Sciatic nerve (tissue), 2 donors: ENCODE measurements at regions not wholly inside any gene's neighbourhood (a gene's known extent, or its start where the extent isn't known, plus 50 kb on each side); places are given as distances from the start of the nearest gene placed in this dataset.

Experiments
- ATAC-seq: fragments of 200-7000 bp; cut with Tn5 transposase; one replicate; pipeline ENCODE4 v1.9.1; 2020; ENCODE audit warnings: mild to moderate bottlenecking, moderate library complexity
- DNase-seq: peaks from one replicate; pipeline ENCODE4 v3.0.0-alpha.2; 2020; ENCODE audit warnings: low spot score
- intact Hi-C: fragments of 100-400 bp; cut with DNase I; formaldehyde crosslinking; loops from one replicate; pipeline ENCODE4 v1.14.2; 2022
- donor health status: DM: no; HTN: no; CAD: no.
- donor health status: DM: no; HTN: no; CAD: no.

DNA sequence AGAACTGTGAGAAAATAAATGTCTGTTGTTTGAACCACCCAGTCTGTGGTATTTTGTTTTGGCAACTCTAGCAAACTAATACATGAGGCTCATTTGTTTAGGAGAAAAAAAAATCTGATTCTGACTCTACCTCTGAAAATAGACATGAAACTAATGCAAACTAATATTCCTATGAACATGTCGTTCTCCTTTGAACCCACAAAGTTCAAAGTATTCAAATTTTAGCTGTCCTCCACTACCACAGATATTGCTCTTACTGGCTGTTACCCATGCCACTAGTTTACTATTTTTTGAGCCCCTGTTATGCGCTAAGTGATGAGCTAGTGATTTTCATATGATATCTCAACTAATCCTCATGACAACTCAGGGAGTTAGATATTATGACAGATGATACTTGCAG, 58.8 kb upstream of the ZNF804B start:
- ATAC-seq (no peak), DNase-seq (no peak)
- intact Hi-C loops: no loop called here

GRCh38 chr7:88694207-88694606, 65.3 kb upstream of the ZNF804B start:
- no peak for ATAC-seq
- intact Hi-C loops: no loop called here
- no peak for DNase-seq

GRCh38 chr7:88693131-88693530, 66.4 kb upstream of the ZNF804B start:
- ATAC-seq: no peak
- intact Hi-C loops: no loop called here
- no peak for DNase-seq

- ATAC-seq (no peak), DNase-seq (no peak)
- intact Hi-C loops: no loop called here
Observed at GRCh38 chr7:88692493-88692892, 67.0 kb upstream of the ZNF804B start.

DNA sequence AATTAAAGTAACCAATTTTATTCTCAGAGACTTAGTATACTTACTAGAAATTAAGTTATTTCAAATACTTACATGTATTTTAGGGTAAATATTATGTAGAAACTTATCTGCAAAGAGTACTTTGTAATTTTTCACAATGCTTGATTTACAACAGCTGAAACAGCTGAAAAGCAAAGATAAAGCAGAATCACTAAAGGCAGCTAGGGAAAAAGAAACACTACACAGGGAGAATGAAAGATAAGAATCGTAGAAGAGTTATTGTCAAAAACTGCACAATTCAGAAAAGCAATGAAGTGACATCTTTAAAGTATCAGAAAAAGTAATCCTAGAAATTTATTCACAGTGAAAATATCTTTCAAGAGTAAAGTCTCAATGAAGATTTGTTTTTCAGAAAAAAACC, 69.7 kb upstream of the ZNF804B start:
- intact Hi-C loops: no loop called here
- no peak for DNase-seq
- no peak for ATAC-seq

GRCh38 chr7:88688222-88688621, 71.3 kb upstream of the ZNF804B start:
- DNase-seq: no peak
- no peak for ATAC-seq
- intact Hi-C loops: no loop called here

DNA sequence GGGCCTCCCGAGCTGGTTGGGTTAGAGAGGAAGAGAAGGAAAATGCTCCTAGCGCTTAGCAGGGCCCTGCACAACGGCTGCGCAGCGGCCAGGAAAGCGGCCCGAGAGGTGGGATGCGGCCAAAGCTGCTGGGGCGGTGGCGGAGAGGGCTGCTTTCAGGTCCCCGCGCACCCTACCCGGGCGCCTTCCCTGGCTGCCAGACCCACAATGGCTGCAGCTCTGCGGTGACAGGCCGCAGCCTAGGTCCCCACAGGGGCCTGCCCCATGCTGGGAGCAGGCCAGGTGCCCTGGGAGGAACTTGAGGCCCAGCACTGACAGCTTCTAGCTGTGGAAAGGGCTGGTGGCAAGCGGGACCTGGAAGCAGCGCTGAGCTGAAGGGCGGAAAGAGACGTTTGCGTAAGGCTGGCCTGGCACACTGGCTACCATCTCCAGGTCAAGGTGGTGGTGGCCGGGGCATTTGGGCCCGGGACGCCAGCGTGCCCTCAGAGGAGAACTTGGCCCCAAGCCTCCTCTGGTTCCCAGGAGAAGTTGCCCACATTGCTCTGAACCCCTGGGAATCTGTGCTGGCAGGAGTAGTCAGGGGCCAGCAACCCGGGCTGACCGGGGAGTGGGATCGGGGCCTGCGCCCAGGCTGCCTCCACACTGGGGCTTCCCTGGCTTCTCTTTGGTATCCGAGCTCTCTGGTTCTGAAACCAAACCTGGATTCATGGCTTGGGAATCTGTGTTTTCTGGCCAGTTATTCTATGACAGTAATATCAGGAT, 72.9 kb upstream of the ZNF804B start:
- no peak for DNase-seq
- intact Hi-C loops: no loop called here
- no peak for ATAC-seq

DNA sequence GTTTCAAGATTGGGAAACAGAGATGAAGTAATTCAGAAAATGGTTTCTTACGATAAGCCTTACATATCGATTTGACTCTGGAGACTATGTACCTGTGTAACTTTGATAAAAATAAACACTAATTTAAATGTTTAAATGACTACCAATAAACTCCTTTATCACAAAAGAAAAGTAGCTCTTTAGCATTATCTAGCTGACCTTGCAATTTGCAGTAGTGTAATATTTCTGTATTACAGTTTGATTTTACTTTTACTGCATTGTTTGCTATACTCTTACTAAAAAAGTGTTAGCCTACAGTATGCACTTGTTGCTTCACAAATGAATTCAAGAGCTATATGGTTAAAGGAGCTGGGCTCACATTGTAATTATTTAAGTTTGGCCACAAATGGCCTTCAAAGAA, 77.8 kb upstream of the ZNF804B start:
- ATAC-seq (no peak), DNase-seq (no peak)
- intact Hi-C loops: no loop called here

DNA sequence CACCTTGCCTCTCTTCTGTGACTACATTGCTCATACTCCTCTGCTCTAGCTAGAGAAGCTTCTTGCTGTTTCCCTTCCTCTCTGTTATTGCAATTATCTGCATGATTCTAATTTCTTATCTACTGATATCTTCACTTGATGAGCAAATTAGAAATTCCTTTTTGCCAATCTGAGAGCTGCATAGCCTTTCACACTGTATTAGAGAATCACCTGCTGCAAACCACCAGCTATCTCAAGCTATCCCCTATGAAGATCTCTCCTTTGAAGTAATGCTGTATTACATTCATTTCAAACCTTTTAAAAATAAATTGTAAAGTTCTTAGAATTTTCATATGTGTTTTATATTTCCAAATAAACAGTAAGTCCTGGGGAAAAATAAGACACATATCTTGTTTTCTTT, 89.0 kb upstream of the ZNF804B start:
- intact Hi-C loops: no loop called here
- ATAC-seq (no peak), DNase-seq (no peak)

DNA sequence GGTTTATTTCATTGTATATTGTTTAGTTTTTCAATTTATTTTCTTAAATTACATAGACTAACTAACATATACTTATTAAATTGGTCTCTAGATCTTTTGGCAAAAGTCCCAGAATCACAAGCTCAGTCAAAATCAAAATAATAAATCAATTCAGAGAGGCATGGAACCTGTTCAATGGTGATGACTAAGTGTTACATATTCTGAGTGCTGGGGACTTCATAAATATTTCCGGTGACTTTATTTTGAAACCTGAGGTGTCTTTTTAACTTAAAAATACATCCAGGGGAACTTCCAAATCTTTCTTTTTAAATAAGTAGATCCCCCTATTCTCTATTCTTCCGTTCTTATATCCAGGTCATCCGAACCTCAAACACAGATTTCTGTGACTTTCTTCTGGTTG, 89.6 kb upstream of the ZNF804B start:
- intact Hi-C loops: no loop called here
- DNase-seq (no peak), ATAC-seq (no peak)

DNA sequence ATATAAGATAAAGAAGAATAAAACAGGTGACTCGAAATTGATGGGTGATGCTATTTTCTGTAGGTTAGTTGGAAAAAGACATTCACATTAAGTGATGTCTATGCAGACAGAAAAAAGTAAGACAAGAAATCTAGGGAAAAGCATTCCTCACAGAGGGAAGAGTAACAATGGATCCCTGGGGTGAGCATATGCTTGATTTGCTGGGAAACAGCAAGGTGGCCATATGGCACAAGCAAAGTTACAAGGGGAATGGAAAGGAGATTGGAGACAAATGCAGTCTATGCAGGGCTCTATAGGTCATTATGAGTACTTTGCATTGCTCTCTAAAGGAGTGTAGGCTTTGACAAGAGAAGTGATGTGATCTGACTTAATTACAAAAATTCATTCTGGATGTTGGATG, 90.9 kb upstream of the ZNF804B start:
- ATAC-seq: no peak
- no peak for DNase-seq
- intact Hi-C loops: no loop called here

- ATAC-seq (no peak), DNase-seq (no peak)
- intact Hi-C loops: no loop called here
Observed at GRCh38 chr7:88666626-88667025, 92.9 kb upstream of the ZNF804B start.

GRCh38 chr7:88665892-88666514, 93.5 kb upstream of the ZNF804B start:
- no peak for ATAC-seq
- no peak for DNase-seq
- intact Hi-C loops: no loop called here

GRCh38 chr7:88664630-88665233, 94.8 kb upstream of the ZNF804B start:
- intact Hi-C loops: no loop called here
- DNase-seq (no peak), ATAC-seq (no peak)

- DNase-seq (no peak), ATAC-seq (no peak)
- intact Hi-C loops: no loop called here
Observed at GRCh38 chr7:88661921-88662320, 97.6 kb upstream of the ZNF804B start.

DNA sequence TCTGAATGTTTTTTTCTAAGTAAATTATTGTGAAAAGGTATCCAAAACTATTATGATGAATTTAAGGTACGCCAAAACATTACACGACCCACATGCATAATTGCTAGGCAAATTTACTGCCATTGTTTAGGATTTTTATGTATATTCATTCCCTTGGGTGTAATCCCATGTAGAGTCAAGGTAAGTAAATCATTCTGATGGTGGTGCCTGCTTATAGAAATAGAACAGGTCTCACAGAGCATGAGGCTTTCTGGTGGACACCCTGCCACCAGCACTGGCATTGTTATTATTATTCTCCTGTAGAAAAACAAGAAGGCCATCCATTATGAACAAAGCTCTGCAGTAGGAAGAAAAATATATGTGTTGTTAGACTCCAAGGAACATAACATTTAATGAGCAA, 111.7 kb upstream of the ZNF804B start:
- intact Hi-C loops: no loop called here
- DNase-seq: no peak
- ATAC-seq: no peak

DNA sequence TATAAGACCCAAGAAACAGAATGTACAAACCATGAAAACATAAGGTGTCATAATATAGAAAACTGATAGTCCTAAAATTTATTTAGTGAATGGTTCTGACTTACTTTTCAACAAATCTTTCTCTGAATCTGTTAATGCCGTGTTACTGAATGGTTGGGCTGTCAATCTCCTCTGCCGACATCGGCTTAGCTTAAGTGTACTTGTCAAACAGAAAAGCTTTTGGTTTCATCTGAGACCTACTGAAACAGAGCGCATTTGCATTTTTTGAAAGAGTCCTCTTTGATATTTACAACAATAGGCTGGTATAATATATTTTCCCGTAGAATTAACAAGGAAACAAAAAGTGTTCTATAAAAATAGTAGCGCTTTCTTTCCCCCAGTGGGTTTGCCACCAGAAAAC, 120.9 kb upstream of the ZNF804B start:
- intact Hi-C loops: no loop called here
- ATAC-seq (no peak), DNase-seq (no peak)

DNA sequence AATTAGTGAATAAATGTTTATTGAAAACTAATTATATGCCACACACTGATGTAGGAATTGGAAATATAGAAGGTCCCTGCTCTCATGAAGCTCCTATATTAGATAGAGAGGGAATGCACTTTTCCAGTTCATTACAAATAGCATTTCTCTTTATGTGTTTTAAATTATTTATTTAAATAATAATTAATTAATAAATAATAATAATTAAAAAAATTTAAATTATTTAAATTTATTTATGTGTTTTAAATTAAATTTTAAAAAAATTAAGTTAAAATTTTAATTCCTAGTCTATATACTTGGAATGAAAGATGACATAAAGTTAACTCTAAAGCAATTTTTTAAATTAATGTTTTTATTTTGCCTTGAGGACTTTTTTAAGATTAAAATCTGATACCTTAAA, 121.7 kb upstream of the ZNF804B start:
- intact Hi-C loops: no loop called here
- ATAC-seq (no peak), DNase-seq (no peak)

DNA sequence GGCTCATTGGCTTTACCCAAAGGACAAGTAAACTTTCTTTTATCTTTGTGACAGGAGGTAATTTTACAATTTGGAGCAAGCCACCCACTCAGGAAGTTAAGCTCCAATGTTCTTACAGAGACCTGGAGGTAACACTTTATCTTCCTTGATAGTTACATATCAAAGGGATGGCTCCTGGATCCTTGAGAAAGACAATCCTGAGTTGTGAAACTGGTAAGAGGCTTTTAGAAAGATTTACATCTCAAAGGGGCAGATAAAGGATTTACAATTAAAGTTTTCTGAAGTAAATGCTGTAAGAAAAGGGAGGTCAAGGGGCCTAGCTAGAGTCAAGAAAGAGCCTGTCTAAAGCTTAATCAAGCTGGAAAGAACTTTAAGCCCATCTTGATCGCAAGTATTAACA, 124.4 kb upstream of the ZNF804B start:
- intact Hi-C loops: no loop called here
- ATAC-seq (no peak), DNase-seq (no peak)

DNA sequence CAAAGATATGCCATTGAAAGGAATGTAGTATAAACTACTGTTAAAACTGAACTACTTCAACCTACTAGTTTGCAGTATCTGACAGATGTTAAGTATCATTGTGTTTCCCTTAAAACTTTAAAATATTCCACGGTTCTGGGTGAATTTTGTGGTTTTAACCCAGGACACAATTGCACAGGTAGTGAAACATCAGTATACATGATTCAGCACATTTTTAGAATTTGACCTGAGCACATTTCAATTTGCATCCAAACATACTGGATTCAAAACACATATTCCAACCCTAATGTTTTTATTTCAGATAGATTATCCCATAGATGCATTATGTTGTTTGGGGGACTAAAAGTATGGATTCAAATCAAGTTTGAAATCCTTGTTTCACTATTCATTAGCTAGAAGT, 129.9 kb upstream of the ZNF804B start:
- no peak for ATAC-seq
- no peak for DNase-seq
- intact Hi-C loops: no loop called here
